Astrocyte (in vitro differentiated cells and primary cell): ENCODE measurements at regions not wholly inside any gene's neighbourhood (a gene's known extent, or its start where the extent isn't known, plus 50 kb on each side); places are given as distances from the start of the nearest gene placed in this dataset.

Experiments used
- DNase-seq: peaks from one replicate; pipeline ENCODE4 v3.0.0-alpha.2; 2010; ENCODE audit warnings: low read depth
- FAIRE-seq: peaks from 2 replicates; lab custom pipeline; 2011; peaks lifted over from hg19 to GRCh38; lab: Jason Lieb, UNC
- H2AFZ ChIP-seq: 2 replicates; pipeline ENCODE4 v1.6.0; 2012; ENCODE audit warnings: low read depth, low read length, inconsistent platforms
- H3K27ac ChIP-seq: 2 replicates; pipeline ENCODE4 v1.5.1; 2011; ENCODE audit warnings: low read depth, low read length, inconsistent platforms
- H3K27me3 ChIP-seq: 2 replicates; pipeline ENCODE4 v1.6.0; 2011; ENCODE audit warnings: low read length, inconsistent platforms; ENCODE audit not compliant: insufficient read depth
- H3K36me3 ChIP-seq: 2 replicates; pipeline ENCODE4 v1.5.1; 2011; ENCODE audit warnings: low read length, inconsistent platforms; ENCODE audit not compliant: insufficient read depth
- H3K4me1 ChIP-seq: 2 replicates; pipeline ENCODE4 v1.5.1; 2011; ENCODE audit warnings: low read length, inconsistent platforms; ENCODE audit not compliant: insufficient read depth
- H3K4me2 ChIP-seq: 2 replicates; pipeline ENCODE4 v1.6.0; 2012; ENCODE audit warnings: low read length, inconsistent platforms
- H3K4me3 ChIP-seq: 2 replicates; pipeline ENCODE4 v1.5.1; 2011; ENCODE audit warnings: low read depth, mild to moderate bottlenecking, low read length, inconsistent platforms; ENCODE audit not compliant: insufficient read depth
- H3K79me2 ChIP-seq: 2 replicates; pipeline ENCODE4 v1.6.0; 2012; ENCODE audit warnings: mild to moderate bottlenecking, low read length, inconsistent platforms; ENCODE audit not compliant: insufficient read depth
- H3K9ac ChIP-seq: 2 replicates; pipeline ENCODE4 v1.6.0; 2012; ENCODE audit warnings: mild to moderate bottlenecking, low read length, inconsistent platforms
- H3K9me3 ChIP-seq: 2 replicates; pipeline ENCODE4 v1.5.1; 2012; ENCODE audit warnings: low read depth, mild to moderate bottlenecking, low read length, inconsistent platforms; ENCODE audit not compliant: insufficient read depth
- H4K20me1 ChIP-seq: 2 replicates; pipeline ENCODE4 v1.6.0; 2012; ENCODE audit warnings: low read length, inconsistent platforms; ENCODE audit not compliant: insufficient read depth
- H3K27ac Mint-ChIP-seq: one replicate; pipeline ENCODE4 v1.8.0; 2021; ENCODE audit warnings: mild to moderate bottlenecking, mixed read lengths; ENCODE audit not compliant: unreplicated experiment
- H3K27me3 Mint-ChIP-seq: one replicate; pipeline ENCODE4 v1.8.0; 2021; ENCODE audit warnings: low read depth, mixed read lengths; ENCODE audit not compliant: unreplicated experiment
- H3K36me3 Mint-ChIP-seq: one replicate; pipeline ENCODE4 v1.8.0; 2021; ENCODE audit warnings: low read depth, mixed read lengths; ENCODE audit not compliant: unreplicated experiment
- H3K4me1 Mint-ChIP-seq: one replicate; pipeline ENCODE4 v1.8.0; 2021; ENCODE audit warnings: low read depth, mixed read lengths; ENCODE audit not compliant: unreplicated experiment
- H3K4me3 Mint-ChIP-seq: one replicate; pipeline ENCODE4 v1.8.0; 2021; ENCODE audit warnings: mild to moderate bottlenecking, moderate library complexity, mixed read lengths; ENCODE audit not compliant: unreplicated experiment
- H3K9me3 Mint-ChIP-seq: one replicate; pipeline ENCODE4 v1.8.0; 2021; ENCODE audit warnings: mild to moderate bottlenecking, mixed read lengths; ENCODE audit not compliant: unreplicated experiment
- EZH2 ChIP-seq: IDR thresholded peaks from 2 replicates; pipeline ENCODE4 v1.6.1; 2012; ENCODE audit warnings: mild to moderate bottlenecking, low read length, inconsistent platforms; ENCODE audit not compliant: insufficient read depth
- TF ChIP-seq, protein P1 (sequence below): IDR thresholded peaks from 2 replicates; pipeline ENCODE4 v1.5.1; 2011; ENCODE audit warnings: low read depth, mild to moderate bottlenecking, inconsistent platforms, low read length, moderate library complexity; ENCODE audit not compliant: insufficient read depth

DNA sequence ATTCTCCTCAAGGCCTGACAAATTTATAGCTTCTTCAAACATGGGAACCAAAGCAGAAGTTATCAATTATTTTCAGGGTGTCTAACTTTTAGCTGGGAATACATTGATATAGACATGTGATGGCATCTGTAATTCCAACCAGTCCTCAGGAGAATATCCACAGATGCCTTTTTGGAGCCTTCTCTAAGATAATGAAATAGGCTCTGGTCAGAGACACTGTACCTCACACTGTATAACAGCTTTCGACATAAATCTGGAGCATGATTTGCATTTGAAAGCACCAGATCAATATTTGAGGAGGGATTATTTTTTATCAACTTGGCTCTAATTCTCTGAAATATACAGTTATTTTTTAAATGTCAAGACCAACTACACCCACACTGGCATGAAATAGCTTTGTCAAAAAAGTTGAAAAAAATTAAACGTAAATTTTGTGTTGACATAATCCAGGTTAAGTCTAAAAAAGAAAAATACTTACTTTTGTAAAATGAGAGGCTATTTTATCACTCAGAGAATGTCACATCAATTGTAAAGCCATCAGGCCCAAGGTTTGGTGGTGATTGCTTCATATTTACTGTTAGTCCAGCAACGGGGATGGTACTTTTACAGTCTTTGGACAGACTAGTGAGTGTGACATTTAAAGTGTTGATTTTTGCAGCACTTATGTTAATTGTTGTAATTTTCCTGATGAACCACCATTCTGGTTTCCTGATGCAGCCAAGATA lies 177.0 kb upstream of the SP8 start:
- Histone ChIP-seq H3K79me2 (no peaks in the 10 kb centered on the region), H3K36me3 (no peaks in the 10 kb centered on the region), H3K27ac (no peak overlapping the region), H3K9ac (no peak overlapping the region), H3K4me3 (no peak overlapping the region), H2AFZ (no peak overlapping the region), H4K20me1 (no peaks in the 10 kb centered on the region), H3K4me2 (no peak overlapping the region), H3K27me3 (no peaks in the 10 kb centered on the region), H3K4me1 (no peaks in the 10 kb centered on the region), H3K9me3 (no peaks in the 10 kb centered on the region)
- H3K27ac Mint-ChIP-seq, result no peak overlapping the region
- no peaks in the 10 kb centered on the region for H3K9me3 Mint-ChIP-seq
- FAIRE-seq, result no peak
- no peak overlapping the region for H3K4me3 Mint-ChIP-seq
- no peak for TF ChIP-seq EZH2
- TF ChIP-seq, protein P1, sequence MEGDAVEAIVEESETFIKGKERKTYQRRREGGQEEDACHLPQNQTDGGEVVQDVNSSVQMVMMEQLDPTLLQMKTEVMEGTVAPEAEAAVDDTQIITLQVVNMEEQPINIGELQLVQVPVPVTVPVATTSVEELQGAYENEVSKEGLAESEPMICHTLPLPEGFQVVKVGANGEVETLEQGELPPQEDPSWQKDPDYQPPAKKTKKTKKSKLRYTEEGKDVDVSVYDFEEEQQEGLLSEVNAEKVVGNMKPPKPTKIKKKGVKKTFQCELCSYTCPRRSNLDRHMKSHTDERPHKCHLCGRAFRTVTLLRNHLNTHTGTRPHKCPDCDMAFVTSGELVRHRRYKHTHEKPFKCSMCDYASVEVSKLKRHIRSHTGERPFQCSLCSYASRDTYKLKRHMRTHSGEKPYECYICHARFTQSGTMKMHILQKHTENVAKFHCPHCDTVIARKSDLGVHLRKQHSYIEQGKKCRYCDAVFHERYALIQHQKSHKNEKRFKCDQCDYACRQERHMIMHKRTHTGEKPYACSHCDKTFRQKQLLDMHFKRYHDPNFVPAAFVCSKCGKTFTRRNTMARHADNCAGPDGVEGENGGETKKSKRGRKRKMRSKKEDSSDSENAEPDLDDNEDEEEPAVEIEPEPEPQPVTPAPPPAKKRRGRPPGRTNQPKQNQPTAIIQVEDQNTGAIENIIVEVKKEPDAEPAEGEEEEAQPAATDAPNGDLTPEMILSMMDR, result no peak
- no peak for DNase-seq
- H3K4me1 Mint-ChIP-seq, result no peaks in the 10 kb centered on the region
- H3K36me3 Mint-ChIP-seq, result no peaks in the 10 kb centered on the region
- no peaks in the 10 kb centered on the region for H3K27me3 Mint-ChIP-seq

DNA sequence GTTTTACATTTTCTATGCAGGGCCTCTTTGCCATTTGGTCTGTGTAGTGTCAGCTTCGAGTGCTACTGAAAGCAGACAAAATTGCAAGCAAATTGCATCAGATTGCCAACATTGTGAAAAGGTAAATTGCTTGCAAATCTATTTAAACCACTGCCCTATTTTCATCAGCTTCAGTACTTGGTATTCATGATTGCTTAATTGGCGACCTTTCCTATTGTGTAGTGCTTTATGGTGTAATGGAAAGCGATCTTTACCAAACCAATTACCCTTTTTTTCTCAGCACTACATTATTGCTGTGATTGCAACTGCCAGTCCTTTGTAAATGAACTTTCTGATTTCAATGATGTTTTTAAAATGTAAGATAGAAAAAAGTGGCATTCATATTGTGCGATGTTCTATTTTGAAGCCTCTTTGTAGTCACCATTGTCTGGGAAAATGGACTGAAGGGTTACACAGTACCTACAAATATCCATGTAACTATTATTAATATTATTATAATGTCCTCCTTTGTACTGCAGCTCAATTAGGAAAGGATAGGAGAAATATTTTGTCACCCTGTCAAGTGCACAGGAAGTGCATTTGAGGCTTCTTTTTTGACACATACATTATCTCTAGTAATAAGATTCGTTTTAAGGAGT lies 177.7 kb upstream of the SP8 start:
- no peak overlapping the region for H3K4me3 ChIP-seq
- no peak overlapping the region for H3K9ac ChIP-seq
- Mint-ChIP-seq H3K27me3 (no peaks in the 10 kb centered on the region), H3K4me1 (no peaks in the 10 kb centered on the region), H3K4me3 (no peak overlapping the region), H3K27ac (no peak overlapping the region), H3K36me3 (no peaks in the 10 kb centered on the region), H3K9me3 (no peaks in the 10 kb centered on the region)
- H3K36me3 ChIP-seq, result no peaks in the 10 kb centered on the region
- FAIRE-seq (no peak), DNase-seq (no peak)
- no peaks in the 10 kb centered on the region for H3K27me3 ChIP-seq
- no peaks in the 10 kb centered on the region for H3K9me3 ChIP-seq
- TF ChIP-seq, protein P1, result no peak
- no peak for TF ChIP-seq EZH2
- H3K27ac ChIP-seq, result no peak overlapping the region
- H2AFZ ChIP-seq, result no peak overlapping the region
- no peaks in the 10 kb centered on the region for H4K20me1 ChIP-seq
- no peaks in the 10 kb centered on the region for H3K4me1 ChIP-seq
- H3K4me2 ChIP-seq, result no peak overlapping the region
- no peaks in the 10 kb centered on the region for H3K79me2 ChIP-seq

DNA sequence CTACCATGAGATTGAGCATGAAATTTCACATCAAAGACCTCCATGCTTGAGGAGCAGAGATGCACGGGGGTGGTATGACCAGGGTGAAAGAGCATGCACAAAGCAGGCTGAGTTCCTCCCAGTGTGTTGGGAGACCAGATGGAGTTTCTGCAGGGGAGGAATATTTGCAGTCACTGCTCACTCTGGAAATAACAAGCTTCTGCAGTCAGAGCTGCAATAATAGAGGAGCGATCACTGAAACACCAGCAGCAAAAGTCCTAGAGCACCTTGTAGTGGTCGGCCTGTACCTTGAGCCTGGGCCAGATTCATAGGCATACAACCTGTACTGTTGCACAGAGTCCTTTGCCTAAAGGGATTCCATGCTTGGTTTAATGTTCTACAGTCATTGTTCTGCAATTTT lies 184.5 kb upstream of the SP8 start:
- H3K27ac Mint-ChIP-seq, result no peak overlapping the region
- Histone ChIP-seq H3K27me3 (no peaks in the 10 kb centered on the region), H3K4me1 (no peaks in the 10 kb centered on the region), H3K27ac (no peak overlapping the region), H4K20me1 (no peaks in the 10 kb centered on the region), H2AFZ (no peak overlapping the region), H3K36me3 (no peaks in the 10 kb centered on the region), H3K79me2 (no peaks in the 10 kb centered on the region), H3K9me3 (peaks cover 3% of the 10 kb centered on the region), H3K4me2 (no peak overlapping the region), H3K4me3 (no peak overlapping the region), H3K9ac (no peak overlapping the region)
- no peak for FAIRE-seq
- H3K4me1 Mint-ChIP-seq, result no peaks in the 10 kb centered on the region
- H3K9me3 Mint-ChIP-seq, result no peaks in the 10 kb centered on the region
- TF ChIP-seq EZH2, result no peak
- TF ChIP-seq, protein P1, result no peak
- DNase-seq, result no peak
- no peak overlapping the region for H3K4me3 Mint-ChIP-seq
- no peaks in the 10 kb centered on the region for H3K36me3 Mint-ChIP-seq
- no peaks in the 10 kb centered on the region for H3K27me3 Mint-ChIP-seq
